Thyroid gland (tissue), 4 donors: ENCODE measurements at regions not wholly inside any gene's neighbourhood (a gene's known extent, or its start where the extent isn't known, plus 50 kb on each side); places are given as distances from the start of the nearest gene placed in this dataset.

Source experiments
- CTCF ChIP-seq, 6 experiments: fragments of 200-600 bp in 3 of 6; fragments of 450-650 bp in 3 of 6; sonication (generic) in 3 of 6; IDR thresholded peaks; one replicate each; pipeline ENCODE4 v1.5.1; 2016 to 2019; ENCODE audit warnings: antibody characterized with exemption in 6 of 6, mild to moderate bottlenecking in 2 of 6, inconsistent platforms in 1 of 6, moderate library complexity in 1 of 6
- POLR2A ChIP-seq, 2 donors: fragments of 450-650 bp; IDR thresholded peaks; one replicate each; pipeline ENCODE4 v1.6.1; 2017; ENCODE audit warnings: antibody characterized with exemption in 2 of 2, mild to moderate bottlenecking in 2 of 2, moderate library complexity in 1 of 2

- TF ChIP-seq POLR2A (IDR thresholded peaks at IDR 0.05) (no peak), CTCF (IDR thresholded peaks at IDR 0.05) (no peak)
Observed at GRCh38 chr6:6901205-6901719, 206.5 kb upstream of the RREB1 start.
